Fibroblast of lung (primary cell): ENCODE measurements at regions not wholly inside any gene's neighbourhood (a gene's known extent, or its start where the extent isn't known, plus 50 kb on each side); places are given as distances from the start of the nearest gene placed in this dataset.
"Not testable (repeated sequence)": the region's sequence is repeated elsewhere in the genome, so short reads cannot be mapped to it uniquely, and the experiment has no call there.

Experiments used
- DNase-seq, 2 donors: peaks; one replicate each; pipeline versions ENCODE4 v3.0.0 to v3.0.0-alpha.2; 2010; ENCODE audit warnings: low read depth in 2 of 2
- H2AFZ ChIP-seq: 2 replicates; pipeline ENCODE4 v1.5.1; 2012; ENCODE audit warnings: low read length, control low read depth, inconsistent platforms
- H3K27ac ChIP-seq: 2 replicates; pipeline ENCODE4 v1.5.1; 2011; ENCODE audit warnings: low read length, control low read depth; ENCODE audit not compliant: insufficient read depth
- H3K27me3 ChIP-seq: 2 replicates; pipeline ENCODE4 v1.5.1; 2011; ENCODE audit warnings: mild to moderate bottlenecking, low read length; ENCODE audit not compliant: control insufficient read depth, insufficient read depth
- H3K36me3 ChIP-seq: 2 replicates; pipeline ENCODE4 v1.5.1; 2011; ENCODE audit warnings: low read length; ENCODE audit not compliant: control insufficient read depth, insufficient read depth
- H3K4me1 ChIP-seq: 2 replicates; pipeline ENCODE4 v1.5.1; 2011; ENCODE audit warnings: low read length; ENCODE audit not compliant: control insufficient read depth, insufficient read depth; ENCODE audit errors: extremely low read depth
- H3K4me2 ChIP-seq: 2 replicates; pipeline ENCODE4 v1.5.1; 2011; ENCODE audit warnings: low read length, control low read depth; ENCODE audit not compliant: insufficient read depth; ENCODE audit errors: extremely low read depth
- H3K4me3 ChIP-seq, 4 experiments: fragments of 200-600 bp in 1 of 4; sonication (generic) in 1 of 4; replicated peaks in 1 of 4; 2 replicates each; pipeline ENCODE4 v1.5.1; 2011 to 2016; ENCODE audit warnings: low read length in 4 of 4, low read depth in 3 of 4, mild to moderate bottlenecking in 3 of 4, control low read depth in 2 of 4, inconsistent platforms in 1 of 4, mixed read lengths in 1 of 4; ENCODE audit not compliant: insufficient read depth in 1 of 4; ENCODE audit errors: control extremely low read depth in 1 of 4
- H3K79me2 ChIP-seq: 2 replicates; pipeline ENCODE4 v1.5.1; 2012; ENCODE audit warnings: mild to moderate bottlenecking, low read length, inconsistent platforms; ENCODE audit not compliant: control insufficient read depth, insufficient read depth
- H3K9ac ChIP-seq: 2 replicates; pipeline ENCODE4 v1.5.1; 2011; ENCODE audit warnings: mild to moderate bottlenecking, low read length, control low read depth; ENCODE audit not compliant: insufficient read depth
- H3K9me3 ChIP-seq: 2 replicates; pipeline ENCODE4 v1.5.1; 2012; ENCODE audit warnings: low read depth, low read length; ENCODE audit not compliant: control insufficient read depth, insufficient read depth
- H4K20me1 ChIP-seq: 2 replicates; pipeline ENCODE4 v1.5.1; 2011; ENCODE audit warnings: low read length; ENCODE audit not compliant: control insufficient read depth, insufficient read depth; ENCODE audit errors: extremely low read depth
- EZH2 ChIP-seq: IDR thresholded peaks from 2 replicates; pipeline ENCODE4 v1.5.1; 2012; ENCODE audit warnings: low read length, control low read depth, mild to moderate bottlenecking; ENCODE audit errors: missing control alignments
- TF ChIP-seq, protein P1 (sequence below), 2 donors: IDR thresholded peaks in 1 of 2; conservative IDR thresholded peaks in 1 of 2; 1 replicate in 1 of 2; 2 replicates in 1 of 2; pipeline ENCODE4 v1.5.1; 2011 to 2012; ENCODE audit warnings: low read length in 2 of 2, control low read depth in 1 of 2, inconsistent platforms in 1 of 2, low read depth in 1 of 2, mild to moderate bottlenecking in 1 of 2

GRCh38 chr6:141394565-141395051 is 738.1 kb upstream of the GJE1 start:
- Histone ChIP-seq H3K27me3 (no peaks in the 10 kb centered on the region), H3K9me3 (no peaks in the 10 kb centered on the region), H3K36me3 (no peaks in the 10 kb centered on the region), H3K4me2 (no peak overlapping the region), H3K4me3 (no peak overlapping the region), H3K9ac (no peak overlapping the region), H3K79me2 (no peaks in the 10 kb centered on the region), H4K20me1 (no peaks in the 10 kb centered on the region), H2AFZ (no peak overlapping the region), H3K4me1 (no peaks in the 10 kb centered on the region), H3K27ac (no peak overlapping the region)
- no peak for DNase-seq
- TF ChIP-seq, protein P1, sequence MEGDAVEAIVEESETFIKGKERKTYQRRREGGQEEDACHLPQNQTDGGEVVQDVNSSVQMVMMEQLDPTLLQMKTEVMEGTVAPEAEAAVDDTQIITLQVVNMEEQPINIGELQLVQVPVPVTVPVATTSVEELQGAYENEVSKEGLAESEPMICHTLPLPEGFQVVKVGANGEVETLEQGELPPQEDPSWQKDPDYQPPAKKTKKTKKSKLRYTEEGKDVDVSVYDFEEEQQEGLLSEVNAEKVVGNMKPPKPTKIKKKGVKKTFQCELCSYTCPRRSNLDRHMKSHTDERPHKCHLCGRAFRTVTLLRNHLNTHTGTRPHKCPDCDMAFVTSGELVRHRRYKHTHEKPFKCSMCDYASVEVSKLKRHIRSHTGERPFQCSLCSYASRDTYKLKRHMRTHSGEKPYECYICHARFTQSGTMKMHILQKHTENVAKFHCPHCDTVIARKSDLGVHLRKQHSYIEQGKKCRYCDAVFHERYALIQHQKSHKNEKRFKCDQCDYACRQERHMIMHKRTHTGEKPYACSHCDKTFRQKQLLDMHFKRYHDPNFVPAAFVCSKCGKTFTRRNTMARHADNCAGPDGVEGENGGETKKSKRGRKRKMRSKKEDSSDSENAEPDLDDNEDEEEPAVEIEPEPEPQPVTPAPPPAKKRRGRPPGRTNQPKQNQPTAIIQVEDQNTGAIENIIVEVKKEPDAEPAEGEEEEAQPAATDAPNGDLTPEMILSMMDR (conservative IDR thresholded peaks at IDR 0.05 in 1 of 2, IDR thresholded peaks at IDR 0.05 in 1 of 2; ENCODE audit: low read depth in 1 of 2, low read length in 2 of 2), result no peak
- TF ChIP-seq EZH2, result no peak

DNA sequence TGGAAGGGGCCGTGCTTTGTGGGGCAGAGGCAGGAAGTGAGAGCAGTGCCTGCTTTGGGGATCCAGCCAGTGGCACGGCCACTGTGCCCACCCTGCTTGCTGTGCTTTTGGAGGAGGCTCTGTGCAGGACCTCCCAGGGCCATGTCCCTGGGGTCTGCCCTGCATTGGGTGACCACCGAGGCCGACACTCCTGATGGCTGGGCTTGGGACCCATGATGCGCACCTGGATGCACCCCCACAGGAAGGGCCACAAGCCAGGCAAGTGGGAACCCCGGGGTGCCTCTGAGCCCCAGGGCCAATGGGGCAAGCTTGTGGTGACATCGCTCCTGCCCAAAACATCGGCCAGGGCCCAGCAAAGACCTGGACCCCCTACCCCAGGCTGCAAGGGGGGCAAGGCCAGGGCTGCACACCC is 738.6 kb upstream of the GJE1 start:
- no peaks in the 10 kb centered on the region for H3K36me3 ChIP-seq
- no peaks in the 10 kb centered on the region for H3K4me1 ChIP-seq
- H3K9ac ChIP-seq, result no peak overlapping the region
- no peaks in the 10 kb centered on the region for H3K27me3 ChIP-seq
- H4K20me1 ChIP-seq, result no peaks in the 10 kb centered on the region
- no peak for DNase-seq
- H3K4me2 ChIP-seq, result no peak overlapping the region
- H3K79me2 ChIP-seq, result no peaks in the 10 kb centered on the region
- H3K4me3 ChIP-seq, result no peak overlapping the region
- no peak overlapping the region for H3K27ac ChIP-seq
- no peaks in the 10 kb centered on the region for H3K9me3 ChIP-seq
- TF ChIP-seq EZH2, result no peak
- TF ChIP-seq, protein P1 (conservative IDR thresholded peaks at IDR 0.05 in 1 of 2, IDR thresholded peaks at IDR 0.05 in 1 of 2; ENCODE audit: low read depth in 1 of 2, low read length in 2 of 2), result no peak
- no peak overlapping the region for H2AFZ ChIP-seq

DNA sequence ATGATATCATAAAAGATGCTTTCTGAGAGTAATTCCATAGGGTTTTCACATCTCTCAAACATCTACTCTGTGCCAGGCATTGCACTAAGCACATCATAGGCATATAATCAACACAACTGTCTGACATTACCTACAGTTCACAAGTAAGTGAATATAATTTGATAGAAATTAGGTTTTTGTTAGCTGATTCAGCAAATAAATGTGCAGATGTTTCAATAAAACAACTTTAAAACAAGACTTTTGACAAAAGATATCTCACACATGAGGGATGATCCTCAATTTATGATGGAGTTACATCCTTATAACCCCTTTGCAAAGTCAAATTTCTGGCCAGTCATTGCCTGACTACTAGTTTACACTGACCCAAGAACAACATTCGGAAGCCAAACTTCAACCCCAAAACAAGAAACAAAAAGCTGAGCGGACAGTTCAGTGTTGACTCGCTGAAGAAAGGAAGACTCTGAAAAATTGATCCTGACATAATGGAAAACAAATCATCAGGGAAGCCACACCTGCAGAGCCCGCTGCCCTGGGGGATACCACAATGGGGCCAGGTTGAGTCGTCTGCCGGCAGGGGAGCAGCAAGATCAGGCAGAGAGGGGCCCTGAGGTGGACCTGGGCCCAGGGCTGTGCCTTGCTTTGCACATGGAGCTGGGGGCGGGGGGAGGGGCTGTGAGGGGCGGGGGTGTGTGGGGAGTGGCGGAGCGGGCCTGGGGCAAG is 739.2 kb upstream of the GJE1 start:
- Histone ChIP-seq H3K27me3 (no peaks in the 10 kb centered on the region), H4K20me1 (no peaks in the 10 kb centered on the region), H3K4me1 (no peaks in the 10 kb centered on the region), H3K36me3 (no peaks in the 10 kb centered on the region), H3K9me3 (no peaks in the 10 kb centered on the region), H3K4me2 (no peak overlapping the region), H3K4me3 (no peak overlapping the region), H3K79me2 (no peaks in the 10 kb centered on the region), H3K9ac (no peak overlapping the region), H2AFZ (no peak overlapping the region), H3K27ac (no peak overlapping the region)
- DNase-seq, result no peak
- TF ChIP-seq EZH2, result no peak
- TF ChIP-seq, protein P1 (conservative IDR thresholded peaks at IDR 0.05 in 1 of 2, IDR thresholded peaks at IDR 0.05 in 1 of 2; ENCODE audit: low read depth in 1 of 2, low read length in 2 of 2), result no peak

GRCh38 chr6:141391135-141391534 is 741.6 kb upstream of the GJE1 start:
- not testable (repeated sequence) for H2AFZ ChIP-seq, H3K4me3 ChIP-seq, H4K20me1 ChIP-seq, H3K4me1 ChIP-seq, H3K9ac ChIP-seq, H3K36me3 ChIP-seq, DNase-seq, H3K79me2 ChIP-seq, H3K27me3 ChIP-seq, H3K9me3 ChIP-seq, H3K27ac ChIP-seq, H3K4me2 ChIP-seq
